Renal cortical epithelial cell (primary cell): ENCODE measurements at regions not wholly inside any gene's neighbourhood (a gene's known extent, or its start where the extent isn't known, plus 50 kb on each side); places are given as distances from the start of the nearest gene placed in this dataset.
A peak's percentile ranks its signal among the peaks of the same experiment; 100 is the strongest.

Source experiments
- DNase-seq: peaks from one replicate; pipeline ENCODE4 v3.0.0-alpha.2; 2011; ENCODE audit warnings: low read depth

GRCh38 chr2:223386189-223386588 lies 216.0 kb downstream of the SCG2 start:
- DNase-seq, result no peak

- no peak for DNase-seq
Observed at GRCh38 chr2:223386984-223387383, 215.2 kb downstream of the SCG2 start.

- no peak for DNase-seq
Observed at GRCh38 chr2:223389624-223390023, 212.5 kb downstream of the SCG2 start.

DNA sequence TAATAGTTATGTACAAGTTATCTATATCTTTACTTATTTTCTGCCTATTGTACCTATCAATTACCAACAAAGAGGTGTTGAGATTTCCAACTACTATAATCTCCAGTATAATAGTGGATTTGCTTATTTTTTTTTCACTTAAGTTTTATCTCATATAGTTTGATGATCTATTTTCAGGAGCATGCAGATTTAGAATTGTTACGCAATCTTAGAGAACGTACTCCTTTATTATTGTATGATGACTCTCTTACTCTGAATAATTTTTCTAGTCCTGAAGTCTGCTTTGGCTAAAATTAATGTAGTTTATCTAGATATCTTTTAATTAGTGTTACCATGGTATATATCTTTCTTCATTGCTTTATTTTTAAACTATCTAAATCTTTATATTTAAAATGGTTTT lies 205.2 kb downstream of the SCG2 start:
- DNase-seq, result no peak

DNA sequence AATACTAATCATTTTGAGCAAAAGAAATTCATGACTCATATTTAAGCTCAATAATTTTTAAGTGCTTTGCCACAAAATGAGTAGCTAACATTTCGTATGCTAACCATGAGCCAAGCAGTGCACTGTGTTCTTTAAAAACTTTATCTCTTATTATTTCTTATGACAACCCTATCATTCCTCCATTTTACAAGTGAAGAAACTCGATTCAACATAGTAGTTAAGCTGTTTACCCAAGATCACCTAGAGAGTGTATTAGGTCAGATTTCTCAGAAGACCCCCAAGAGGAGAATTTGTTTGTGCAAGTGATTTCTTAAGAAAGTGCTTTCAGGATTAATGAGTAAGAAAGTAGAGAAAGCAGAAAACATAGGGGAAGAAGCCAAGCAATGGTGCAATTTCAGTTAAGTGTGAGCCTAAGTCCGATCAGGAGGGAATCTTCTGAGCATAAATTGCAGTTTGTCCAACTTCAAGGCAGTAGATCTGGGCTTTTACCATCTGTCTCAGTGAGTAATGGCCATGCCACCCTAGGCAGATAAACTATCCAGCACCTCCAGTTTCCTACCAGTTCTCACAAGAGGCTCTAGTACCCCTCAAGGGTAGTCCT lies 202.7 kb downstream of the SCG2 start:
- DNase-seq, result no peak

- DNase-seq, result no peak
Observed at GRCh38 chr2:223404616-223405015, 197.5 kb downstream of the SCG2 start.

- DNase-seq, result no peak
Observed at GRCh38 chr2:223414646-223415045, 187.5 kb downstream of the SCG2 start.

GRCh38 chr2:223415071-223415470 lies 187.1 kb downstream of the SCG2 start:
- no peak for DNase-seq

- no peak for DNase-seq
Observed at GRCh38 chr2:223416815-223417610, 185.1 kb downstream of the SCG2 start.

GRCh38 chr2:223418131-223418530 lies 184.0 kb downstream of the SCG2 start:
- peak; percentile 93 for DNase-seq

DNA sequence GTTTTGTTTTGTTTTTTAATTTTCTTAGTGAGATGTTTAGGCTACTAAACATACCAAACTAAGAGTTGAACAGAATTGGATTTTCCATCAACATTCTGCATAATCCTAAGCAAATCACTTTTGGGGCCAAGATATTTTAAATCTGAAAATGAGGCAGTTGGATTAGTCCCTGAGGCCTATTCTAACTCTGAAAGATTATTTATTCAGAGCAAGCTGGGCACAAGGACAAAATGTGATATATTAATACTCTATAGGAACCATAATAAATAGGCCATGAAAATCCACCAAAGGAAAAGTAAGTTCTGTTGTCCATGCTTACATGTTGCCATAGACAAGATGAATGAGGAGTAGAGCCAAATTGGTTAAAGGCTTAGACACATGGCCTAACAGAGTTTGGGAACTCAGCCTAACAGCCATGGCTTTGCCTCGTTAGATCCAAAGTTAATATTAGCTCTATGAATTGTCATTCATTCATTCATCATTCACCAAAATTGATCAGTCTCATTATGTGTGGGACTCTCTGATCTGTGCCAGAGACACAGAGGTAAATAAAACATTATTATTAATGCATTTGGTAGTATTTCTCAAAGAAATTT lies 183.5 kb downstream of the SCG2 start:
- no peak for DNase-seq

- no peak for DNase-seq
Observed at GRCh38 chr2:223420048-223420447, 182.1 kb downstream of the SCG2 start.

GRCh38 chr2:223431479-223431878 lies 170.7 kb downstream of the SCG2 start:
- no peak for DNase-seq

DNA sequence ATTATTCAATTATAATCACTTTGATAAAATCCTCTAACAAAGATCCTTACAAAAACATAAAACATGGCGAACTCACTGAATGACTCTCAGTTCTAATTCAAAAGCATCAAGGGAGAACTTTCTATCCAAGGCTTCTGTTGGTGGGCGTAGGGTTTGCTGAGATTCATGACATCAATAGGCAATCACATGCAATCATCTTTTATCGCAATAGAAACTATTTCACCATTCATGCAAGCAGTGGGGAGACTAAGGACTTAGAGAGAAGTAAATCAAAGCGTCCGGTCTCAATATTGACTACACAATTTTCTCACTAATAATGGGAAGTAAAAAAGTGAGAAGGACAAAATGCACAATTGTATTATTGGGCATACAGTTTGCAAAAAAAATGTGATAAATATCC lies 168.7 kb downstream of the SCG2 start:
- no peak for DNase-seq

DNA sequence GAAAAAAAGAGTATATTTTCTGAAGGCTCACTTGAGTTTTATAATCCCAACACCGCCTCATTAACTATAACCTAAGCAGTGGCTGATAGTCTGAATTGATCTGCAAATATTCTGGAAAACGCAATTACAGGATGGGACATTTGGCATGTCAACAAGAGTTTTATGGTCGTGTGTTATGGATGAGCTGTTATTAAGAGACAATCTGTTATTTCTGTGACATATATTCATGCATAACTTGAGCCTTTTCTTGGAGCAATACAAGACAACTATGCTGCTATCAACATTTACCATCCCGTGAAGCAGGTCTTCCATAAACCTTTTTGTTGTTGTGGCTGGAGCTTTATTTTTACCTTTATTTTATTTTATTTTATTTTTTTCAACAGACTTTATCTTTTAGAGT lies 164.4 kb downstream of the SCG2 start:
- DNase-seq, result no peak

- no peak for DNase-seq
Observed at GRCh38 chr2:223439184-223439583, 163.0 kb downstream of the SCG2 start.

DNA sequence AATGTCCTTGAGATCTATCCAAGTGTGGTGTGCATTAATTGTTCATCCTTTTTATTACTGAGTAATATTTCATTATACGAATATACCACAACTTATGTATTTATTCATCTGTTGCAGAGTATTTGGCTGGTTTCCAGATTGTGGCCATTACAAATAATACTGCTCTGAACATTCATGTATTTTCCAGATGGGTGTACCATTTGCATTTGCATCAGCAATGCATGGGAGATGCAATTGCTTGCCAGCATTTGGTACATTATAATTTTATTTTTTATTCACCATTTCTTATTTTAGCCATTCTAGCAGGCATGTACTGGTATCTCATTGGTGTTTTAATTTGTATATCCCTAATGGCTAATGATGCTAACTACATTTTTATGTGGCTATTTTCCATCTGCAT lies 162.4 kb downstream of the SCG2 start:
- DNase-seq, result no peak

- DNase-seq, result no peak
Observed at GRCh38 chr2:223442847-223443246, 159.3 kb downstream of the SCG2 start.

GRCh38 chr2:223450246-223450645 lies 151.9 kb downstream of the SCG2 start:
- DNase-seq, result peak; percentile 57

- no peak for DNase-seq
Observed at GRCh38 chr2:223457301-223457700, 144.9 kb downstream of the SCG2 start.

DNA sequence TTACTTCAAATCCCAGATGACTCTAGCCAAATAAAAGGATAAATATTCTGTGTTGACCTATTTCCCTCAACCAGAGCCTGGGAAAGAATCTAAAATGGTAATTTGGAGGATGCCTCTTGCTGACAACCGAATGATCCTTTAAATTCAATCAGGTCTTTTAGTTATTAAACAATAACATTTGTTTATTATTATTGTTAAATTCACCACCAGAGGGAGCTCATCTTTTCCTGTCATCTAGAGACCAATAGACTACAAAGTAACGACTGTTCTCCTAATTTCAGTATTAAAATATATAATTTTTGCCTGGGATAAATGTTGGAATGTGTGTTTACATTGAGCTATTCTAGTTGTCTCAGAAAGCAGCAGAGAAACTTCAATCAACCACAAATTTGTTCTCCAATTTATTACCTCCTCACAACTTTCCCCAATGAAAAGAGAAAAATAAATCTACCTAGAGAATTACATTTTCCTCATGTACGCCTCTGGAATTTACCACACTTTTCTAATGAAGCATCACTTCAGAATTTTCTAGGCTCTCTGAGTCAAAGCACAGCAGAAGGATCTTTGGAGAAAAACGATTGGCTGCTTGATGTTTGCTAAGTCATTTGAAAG lies 142.7 kb downstream of the SCG2 start:
- DNase-seq, result no peak

- no peak for DNase-seq
Observed at GRCh38 chr2:223460209-223460608, 142.0 kb downstream of the SCG2 start.

DNA sequence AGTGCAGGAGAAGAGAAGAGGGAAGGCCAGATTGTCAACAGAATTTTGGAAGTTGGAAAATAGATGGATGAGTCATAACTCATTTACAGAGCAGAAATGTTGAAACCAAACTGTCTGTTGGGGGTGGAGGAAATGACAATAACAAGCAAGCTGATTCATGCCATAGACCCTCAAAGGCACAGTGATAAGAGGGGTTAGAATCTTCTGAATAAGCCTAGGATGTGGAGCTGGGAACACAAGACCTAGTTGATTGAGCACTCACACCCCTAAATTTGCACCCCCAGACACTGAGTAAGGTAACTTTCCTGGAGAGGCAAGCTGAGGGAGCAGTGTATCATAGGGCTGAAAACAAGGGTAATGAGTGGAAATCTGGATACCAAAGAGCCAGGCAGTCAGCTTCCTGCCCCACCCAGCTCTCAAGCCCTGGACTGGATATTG lies 141.4 kb downstream of the SCG2 start:
- DNase-seq, result peak; percentile 67
